CD4-positive, alpha-beta T cell treated with Interleukin-21 for 1 hour (primary cell): ENCODE measurements at regions not wholly inside any gene's neighbourhood (a gene's known extent, or its start where the extent isn't known, plus 50 kb on each side); places are given as distances from the start of the nearest gene placed in this dataset.

Experiments
- DNase-seq: peaks from one replicate; pipeline ENCODE4 v3.0.0-alpha.2; 2020

DNA sequence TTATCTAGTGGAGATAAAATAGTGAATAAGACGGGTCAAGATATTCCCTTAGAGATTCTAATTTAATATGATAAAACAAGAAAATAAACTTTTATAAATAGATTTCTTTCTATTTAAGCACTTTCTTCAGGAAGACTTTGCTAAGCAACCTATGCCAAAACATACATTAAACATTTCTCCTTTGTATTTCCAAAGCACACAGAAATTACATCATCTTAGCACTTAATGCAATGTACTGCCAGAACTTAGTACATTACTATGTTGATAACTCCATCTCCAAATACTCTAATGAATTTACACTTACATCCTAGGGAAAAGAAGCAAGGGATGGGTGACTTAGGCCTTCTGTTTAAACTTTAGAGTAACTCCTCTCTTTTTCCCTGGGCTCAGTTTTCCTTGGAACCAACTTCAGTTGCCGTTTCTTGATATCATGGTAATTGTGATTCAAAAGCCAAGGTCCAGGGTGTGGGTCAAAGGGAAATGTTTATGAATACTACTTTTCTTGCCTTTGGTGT lies 322.6 kb upstream of the PCDH20 start:
- DNase-seq: no peak

GRCh38 chr13:61734683-61735082 lies 319.0 kb upstream of the PCDH20 start:
- no peak for DNase-seq

- DNase-seq: no peak
These were observed 312.8 kb upstream of the PCDH20 start for GRCh38 chr13:61728471-61728870.

GRCh38 chr13:61727767-61728166 lies 312.1 kb upstream of the PCDH20 start:
- DNase-seq: no peak

GRCh38 chr13:61725806-61726205 lies 310.2 kb upstream of the PCDH20 start:
- DNase-seq: no peak

- DNase-seq: no peak
These were observed 306.5 kb upstream of the PCDH20 start for GRCh38 chr13:61722119-61722518.

DNA sequence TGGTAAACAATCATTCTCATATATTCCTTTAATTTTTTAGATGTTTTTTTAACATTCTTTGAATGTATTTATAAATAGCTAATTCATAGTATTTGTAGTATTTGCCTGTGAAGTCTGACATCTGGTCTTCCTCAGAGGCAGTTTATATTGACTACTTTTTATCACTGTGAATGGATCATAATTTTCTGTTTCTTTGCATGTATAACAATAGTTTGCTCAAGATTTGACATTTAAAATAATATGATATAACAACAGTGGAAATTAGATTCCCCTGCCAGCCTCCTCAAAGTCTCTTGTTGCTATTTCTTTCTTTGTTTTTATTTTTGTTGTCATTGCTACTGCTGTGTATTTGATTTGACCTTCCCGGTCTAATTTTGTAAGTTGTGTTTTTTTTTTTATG lies 297.0 kb upstream of the PCDH20 start:
- no peak for DNase-seq

DNA sequence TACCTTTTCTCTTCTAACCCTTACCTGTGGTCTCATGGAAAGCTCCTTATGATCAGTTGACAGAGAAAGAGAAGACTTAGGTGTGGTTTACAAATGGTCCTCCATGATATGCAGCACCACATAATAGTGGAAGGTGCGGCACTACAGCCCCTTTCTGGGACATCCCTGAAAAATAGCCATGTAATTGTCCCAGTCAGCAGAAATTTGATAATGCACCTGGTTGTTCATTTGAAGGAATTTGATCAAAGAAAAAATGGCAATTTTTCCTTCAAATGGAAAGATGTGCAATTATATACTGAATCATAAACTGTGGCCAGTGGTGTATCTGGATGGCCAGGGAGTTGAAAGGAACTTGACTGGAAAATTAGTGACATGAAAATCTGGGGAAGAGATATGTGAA lies 293.6 kb upstream of the PCDH20 start:
- no peak for DNase-seq

DNA sequence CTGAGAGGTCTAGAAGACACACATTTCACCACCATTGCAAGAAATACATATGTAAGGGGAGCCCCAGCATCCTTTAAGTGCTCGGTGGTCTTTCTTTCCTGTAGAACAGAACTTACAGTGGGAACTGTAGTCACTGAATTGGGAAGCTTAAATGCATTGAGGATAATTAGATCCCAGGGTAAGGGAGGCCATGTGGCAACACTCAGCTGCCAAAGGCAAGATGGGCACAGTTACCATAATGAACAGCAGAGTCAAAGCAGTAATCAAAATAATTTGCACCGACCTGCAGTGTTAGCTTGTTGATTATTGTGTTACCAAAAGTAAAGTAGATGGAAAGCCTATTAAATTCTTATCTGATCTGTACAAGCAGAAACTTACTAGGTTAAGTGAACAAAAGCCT lies 291.2 kb upstream of the PCDH20 start:
- no peak for DNase-seq

DNA sequence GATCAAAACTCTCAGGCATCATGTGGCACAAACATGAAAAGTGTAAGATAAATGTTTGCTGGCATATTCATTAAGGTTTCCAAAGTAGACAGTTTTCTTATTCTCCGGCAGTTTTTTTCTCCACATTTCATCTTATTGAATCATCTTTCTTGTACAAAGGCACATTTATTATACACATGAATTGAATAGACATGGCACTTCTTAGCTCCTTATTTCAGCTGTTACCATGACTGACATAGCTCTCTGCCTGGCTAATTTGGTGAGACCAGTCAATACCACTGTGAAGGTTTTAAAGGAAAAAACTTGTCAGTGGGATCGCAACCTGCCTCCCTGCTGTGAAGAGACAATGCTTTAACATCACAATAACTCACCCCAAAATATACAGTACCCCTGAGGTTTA lies 285.0 kb upstream of the PCDH20 start:
- no peak for DNase-seq

DNA sequence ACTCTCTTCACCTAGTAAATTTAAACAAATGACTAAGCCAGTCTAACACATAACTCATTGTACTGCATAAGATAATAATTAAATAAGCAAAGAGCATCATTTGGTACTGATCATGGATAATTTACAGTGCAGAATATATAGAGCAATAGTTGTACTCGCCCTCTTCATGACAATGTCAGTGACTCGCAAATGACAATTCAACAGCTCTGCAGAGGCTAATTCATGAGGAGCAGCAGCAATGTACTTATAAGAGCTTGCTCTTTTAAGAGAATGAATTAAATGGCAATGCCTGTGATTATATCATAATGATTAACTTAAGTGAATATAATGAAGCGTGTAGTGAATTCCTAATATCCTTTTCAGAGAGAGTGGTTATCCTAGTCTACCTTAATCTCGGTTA lies 284.5 kb upstream of the PCDH20 start:
- no peak for DNase-seq

DNA sequence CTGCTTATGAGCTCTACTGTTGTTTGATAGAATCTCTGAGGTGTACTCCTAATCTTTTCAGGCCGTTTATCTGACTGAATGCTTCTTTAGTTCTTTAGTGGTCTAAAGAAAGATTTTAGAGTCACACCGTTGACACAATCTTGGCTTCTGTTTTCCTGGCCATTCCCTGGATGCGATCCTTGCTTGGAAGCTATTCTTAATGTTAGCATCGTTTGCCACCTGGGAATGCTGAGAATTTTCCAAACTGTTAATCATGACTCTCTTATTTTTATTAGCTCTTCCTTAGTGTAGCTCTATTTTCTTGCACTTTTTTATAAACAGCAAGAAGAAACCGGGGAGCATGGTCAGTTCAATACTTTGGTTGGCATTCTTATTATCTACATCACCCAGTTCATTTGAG lies 281.0 kb upstream of the PCDH20 start:
- no peak for DNase-seq

DNA sequence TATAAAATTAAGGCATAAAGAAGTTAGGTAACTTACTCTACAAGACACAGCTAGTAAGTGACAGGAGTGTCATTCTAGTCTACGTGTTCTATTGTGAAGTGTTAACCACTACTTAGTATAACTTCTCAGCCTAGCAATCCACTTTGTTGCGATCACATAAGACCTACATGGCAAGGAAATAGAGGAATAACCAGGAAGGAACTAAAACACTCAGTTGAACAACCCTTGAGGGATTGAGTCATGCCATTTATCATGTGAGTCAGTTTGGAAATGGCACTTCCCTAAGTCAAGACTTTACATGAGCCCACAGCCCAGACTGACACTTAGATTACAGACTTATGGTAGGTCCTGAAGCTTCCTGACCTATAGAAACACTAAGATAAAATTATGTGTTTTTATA lies 279.5 kb upstream of the PCDH20 start:
- DNase-seq: no peak

DNA sequence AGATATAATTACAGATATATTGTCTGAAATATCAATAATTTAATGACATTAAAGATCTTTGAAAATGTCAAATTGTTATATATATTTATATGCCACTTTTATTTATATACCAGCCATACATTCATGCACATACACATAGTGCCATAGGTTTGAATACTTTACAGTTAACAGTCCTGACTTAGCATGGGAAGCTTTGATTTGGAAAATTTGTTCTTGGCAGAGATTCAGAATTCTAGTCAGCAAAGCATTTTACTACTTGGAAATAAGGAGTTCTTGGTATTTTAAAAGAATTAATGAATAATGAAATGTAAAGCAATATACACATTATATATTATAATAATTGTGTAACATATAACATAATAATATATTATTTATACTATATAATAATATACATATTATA lies 277.0 kb upstream of the PCDH20 start:
- no peak for DNase-seq

DNA sequence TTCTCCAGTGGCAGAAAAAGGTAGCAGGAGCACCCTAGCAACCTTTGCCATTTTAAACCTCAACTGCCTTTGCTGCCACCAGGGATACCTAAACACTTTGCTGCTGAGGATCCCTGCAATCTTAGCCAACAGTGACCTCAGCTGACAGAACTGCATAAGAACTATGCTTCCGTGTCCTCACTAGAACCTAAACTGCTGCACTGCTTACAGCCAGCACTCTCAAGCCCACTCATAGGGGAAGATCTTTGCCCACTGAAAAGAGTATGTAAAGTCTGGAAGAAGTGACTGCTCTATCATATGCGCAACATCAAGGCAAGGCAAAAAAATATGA lies 270.0 kb upstream of the PCDH20 start:
- no peak for DNase-seq

GRCh38 chr13:61684976-61685681 lies 269.5 kb upstream of the PCDH20 start:
- DNase-seq: no peak

- DNase-seq: no peak
These were observed 257.1 kb upstream of the PCDH20 start for GRCh38 chr13:61672756-61673155.

GRCh38 chr13:61670384-61671161 lies 254.9 kb upstream of the PCDH20 start:
- no peak for DNase-seq

- no peak for DNase-seq
These were observed 249.4 kb upstream of the PCDH20 start for GRCh38 chr13:61664801-61665705.

DNA sequence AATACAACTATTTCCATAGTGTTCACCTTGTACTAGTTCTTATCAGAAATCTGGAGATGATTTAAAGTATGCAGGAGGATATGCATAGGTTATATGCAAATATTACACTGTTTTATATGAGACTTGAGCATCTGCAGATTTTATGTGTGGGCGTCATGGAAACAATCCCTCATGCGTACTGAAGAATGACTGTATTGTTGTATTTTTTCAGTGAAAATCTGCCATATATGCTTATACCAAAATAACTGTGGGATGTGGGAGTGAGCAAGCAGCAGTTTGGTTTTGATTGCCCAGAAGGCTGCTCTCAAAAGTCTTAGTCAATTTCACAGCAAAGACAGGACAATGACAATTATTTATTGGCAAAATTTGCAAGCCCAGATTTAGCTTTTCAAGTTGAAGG lies 238.8 kb upstream of the PCDH20 start:
- DNase-seq: no peak

- DNase-seq: no peak
These were observed 232.9 kb upstream of the PCDH20 start for GRCh38 chr13:61648547-61648946.

DNA sequence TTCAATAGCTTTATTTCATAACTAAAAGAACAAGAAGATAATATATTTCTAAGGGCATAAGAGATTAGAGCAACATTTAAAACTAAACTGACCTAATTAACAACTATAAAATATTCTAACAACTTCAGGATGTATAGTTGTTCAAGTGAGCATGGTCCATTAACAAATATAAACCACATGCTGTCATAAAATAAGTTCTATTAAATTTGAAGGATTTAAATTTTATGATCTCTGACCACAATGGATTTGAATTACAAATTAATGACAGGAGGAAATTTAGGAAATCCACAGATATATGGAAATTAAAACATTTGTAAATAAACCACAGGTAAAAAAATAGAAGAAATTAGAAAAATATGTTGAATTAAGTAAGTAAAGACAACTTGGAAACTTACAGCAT lies 196.5 kb upstream of the PCDH20 start:
- no peak for DNase-seq

DNA sequence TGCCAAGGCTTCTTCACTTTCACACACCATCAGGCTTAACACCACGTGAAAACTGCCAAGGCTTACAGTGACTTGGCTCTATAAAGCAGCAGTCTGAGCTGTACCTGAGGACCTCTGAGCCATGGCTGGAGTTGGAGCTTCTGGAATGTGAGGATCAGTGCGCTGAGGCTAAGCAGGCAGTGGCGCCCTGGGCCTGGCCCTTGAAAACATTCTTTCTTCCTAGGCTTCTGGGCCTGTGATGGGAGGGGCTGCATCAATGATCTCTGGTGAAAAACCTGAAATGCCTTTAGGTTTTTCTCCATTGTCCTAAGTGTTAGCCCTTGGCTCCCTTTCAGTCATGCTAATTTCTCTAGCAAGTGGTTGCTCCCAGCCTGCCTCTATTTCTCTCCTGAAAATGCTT lies 192.5 kb upstream of the PCDH20 start:
- no peak for DNase-seq
